SK-N-SH (cell line): ENCODE measurements at regions not wholly inside any gene's neighbourhood (a gene's known extent, or its start where the extent isn't known, plus 50 kb on each side); places are given as distances from the start of the nearest gene placed in this dataset.
A peak's percentile ranks its signal among the peaks of the same experiment; 100 is the strongest.

ENCODE experiments used
- CTCF ChIA-PET: fragments of 300-600, 350-600 bp; formaldehyde crosslinking; extraction: SDS; loops from one replicate; lab custom pipeline; 2021; lab: Yijun Ruan, JAX
- POLR2A ChIA-PET: fragments of 350-600 bp; sonication (Branson Sonifier 250); formaldehyde crosslinking; extraction: SDS; loops from one replicate; lab custom pipeline; 2020; ENCODE audit warnings: antibody characterized with exemption, inconsistent platforms; lab: Yijun Ruan, JAX
- DNase-seq: peaks from one replicate; pipeline ENCODE4 v3.0.0; 2012
- H2AFZ ChIP-seq: fragments of 200-600 bp; sonication (generic); 2 replicates; pipeline ENCODE4 v1.8.1; 2016; ENCODE audit warnings: antibody characterized with exemption, mild to moderate bottlenecking, low read depth
- H3F3A ChIP-seq: fragments of 200-600 bp; sonication (generic); replicated peaks from 2 replicates; pipeline ENCODE3; 2016; ENCODE audit warnings: antibody characterized with exemption, mild to moderate bottlenecking; ENCODE audit not compliant: insufficient read depth
- H3K27ac ChIP-seq, 2 experiments: fragments of 200-500 bp in 1 of 2; fragments of 200-600 bp in 1 of 2; sonication (Bioruptor generic) in 1 of 2; sonication (generic), shearing (Covaris generic) in 1 of 2; 2 replicates each; pipeline versions ENCODE4 v1.5.1 to v1.6.1; 2014 to 2016; ENCODE audit warnings: low read depth in 2 of 2, inconsistent platforms in 1 of 2, low read length in 1 of 2, mild to moderate bottlenecking in 1 of 2, mixed read lengths in 1 of 2
- H3K27me3 ChIP-seq: fragments of 200-600 bp; sonication (generic), shearing (Covaris generic); 2 replicates; pipeline ENCODE4 v1.6.1; 2016; ENCODE audit warnings: mixed run types; ENCODE audit not compliant: insufficient read depth
- H3K36me3 ChIP-seq, 2 experiments: fragments of 200-500 bp in 1 of 2; fragments of 200-600 bp in 1 of 2; sonication (Bioruptor generic) in 1 of 2; sonication (generic) in 1 of 2; replicated peaks in 1 of 2; 2 replicates each; pipeline versions ENCODE3 to v1.5.1; 2014 to 2016; ENCODE audit warnings: low read length in 1 of 2, mild to moderate bottlenecking in 1 of 2; ENCODE audit not compliant: insufficient read depth in 2 of 2, control insufficient read depth in 1 of 2
- H3K4me1 ChIP-seq, 2 experiments: fragments of 200-500 bp in 1 of 2; fragments of 200-600 bp in 1 of 2; sonication (Bioruptor generic) in 1 of 2; sonication (generic), shearing (Covaris generic) in 1 of 2; 2 replicates each; pipeline versions ENCODE4 v1.5.1 to v1.6.1; 2014 to 2016; ENCODE audit warnings: low read depth in 1 of 2, low read length in 1 of 2, mixed run types in 1 of 2; ENCODE audit not compliant: insufficient read depth in 2 of 2, control insufficient read depth in 1 of 2
- H3K4me2 ChIP-seq: fragments of 200-600 bp; sonication (generic), shearing (Covaris generic); 2 replicates; pipeline ENCODE4 v1.6.1; 2017; ENCODE audit warnings: mixed run types
- H3K4me3 ChIP-seq, 2 experiments: fragments of 200-500 bp in 1 of 2; fragments of 200-600 bp in 1 of 2; sonication (Bioruptor generic) in 1 of 2; sonication (generic), shearing (Covaris generic) in 1 of 2; 2 replicates each; pipeline versions ENCODE4 v1.5.1 to v1.8.1; 2014 to 2016; ENCODE audit warnings: low read depth in 2 of 2, inconsistent platforms in 1 of 2, low read length in 1 of 2, mild to moderate bottlenecking in 1 of 2, mixed read lengths in 1 of 2, moderate library complexity in 1 of 2
- H3K79me2 ChIP-seq: fragments of 200-600 bp; sonication (generic); 2 replicates; pipeline ENCODE4 v1.8.1; 2017; ENCODE audit warnings: mild to moderate bottlenecking; ENCODE audit not compliant: insufficient read depth
- H3K9ac ChIP-seq: fragments of 200-600 bp; sonication (generic); 2 replicates; pipeline ENCODE4 v1.6.1; 2017; ENCODE audit warnings: mixed run types
- H3K9me2 ChIP-seq: fragments of 200-600 bp; sonication (generic); 2 replicates; pipeline ENCODE4 v1.6.1; 2017; ENCODE audit warnings: mixed run types
- H3K9me3 ChIP-seq: fragments of 200-600 bp; sonication (generic); 2 replicates; pipeline ENCODE4 v1.6.1; 2017; ENCODE audit warnings: mixed run types, mild to moderate bottlenecking, moderate library complexity
- H4K20me1 ChIP-seq: fragments of 200-600 bp; sonication (generic); 2 replicates; pipeline ENCODE4 v1.6.1; 2017; ENCODE audit warnings: mild to moderate bottlenecking, mixed run types; ENCODE audit not compliant: insufficient read depth
- EZH2phosphoT487 ChIP-seq: fragments of 200-600 bp; sonication (generic); IDR thresholded peaks from 2 replicates; pipeline ENCODE4 v1.6.1; 2017; ENCODE audit warnings: low read depth, mixed run types, mild to moderate bottlenecking, antibody characterized with exemption, moderate library complexity, borderline replicate concordance
- FOSL2 ChIP-seq: IDR thresholded peaks from 2 replicates; pipeline ENCODE4 v1.4.0; 2012; ENCODE audit warnings: low read depth, mild to moderate bottlenecking, moderate library complexity, borderline replicate concordance
- GABPA ChIP-seq: IDR thresholded peaks from 2 replicates; pipeline ENCODE4 v1.4.0; 2012; ENCODE audit warnings: low read depth, mild to moderate bottlenecking
- JUND ChIP-seq: IDR thresholded peaks from 2 replicates; pipeline ENCODE4 v1.4.0; 2012
- MEF2A ChIP-seq: IDR thresholded peaks from 2 replicates; pipeline ENCODE4 v1.4.0; 2012; ENCODE audit warnings: low read depth, borderline replicate concordance
- MXI1 ChIP-seq: IDR thresholded peaks from 2 replicates; pipeline ENCODE4 v1.6.1; 2012; ENCODE audit warnings: mild to moderate bottlenecking, low read depth, low read length, improper control_type of control experiment
- NRF1 ChIP-seq: IDR thresholded peaks from 2 replicates; pipeline ENCODE4 v1.6.1; 2012; ENCODE audit warnings: low read depth, mild to moderate bottlenecking, low read length
- RAD21 ChIP-seq: IDR thresholded peaks from 2 replicates; pipeline ENCODE4 v1.6.1; 2012; ENCODE audit warnings: mild to moderate bottlenecking, low read length
- RFX5 ChIP-seq: IDR thresholded peaks from 2 replicates; pipeline ENCODE4 v1.6.1; 2012; ENCODE audit warnings: mild to moderate bottlenecking, improper control_type of control experiment, low read length
- RXRA ChIP-seq: IDR thresholded peaks from 2 replicates; pipeline ENCODE4 v1.4.0; 2012; ENCODE audit warnings: low read depth, mild to moderate bottlenecking, borderline replicate concordance
- SIN3A ChIP-seq: IDR thresholded peaks from 2 replicates; pipeline ENCODE4 v1.6.1; 2012; ENCODE audit warnings: low read depth, mild to moderate bottlenecking, low read length, moderate library complexity, borderline replicate concordance
- TCF12 ChIP-seq: IDR thresholded peaks from 2 replicates; pipeline ENCODE4 v1.4.0; 2012
- TEAD4 ChIP-seq: IDR thresholded peaks from 2 replicates; pipeline ENCODE4 v1.4.0; 2012; ENCODE audit warnings: mild to moderate bottlenecking, borderline replicate concordance; ENCODE audit not compliant: insufficient read depth
- WGBS: methylation state at CpG from one replicate; pipeline ENCODE4 v1.1.6; 2017; ENCODE audit warnings: low lambda C conversion rate; 5-methylcytosine and 5-hydroxymethylcytosine counted together
- TF ChIP-seq, protein P1 (sequence below): IDR thresholded peaks from 2 replicates; pipeline ENCODE4 v1.4.0; 2012; ENCODE audit warnings: low read depth
- TF ChIP-seq, protein P2 (sequence below): fragments of 150-350 bp; IDR thresholded peaks from 2 replicates; pipeline ENCODE4 v1.6.1; 2017; ENCODE audit warnings: antibody characterized with exemption, low read length, low read depth, borderline replicate concordance
- TF ChIP-seq, protein P3 (sequence below): IDR thresholded peaks from 2 replicates; pipeline ENCODE4; 2012
- TF ChIP-seq, protein P4 (sequence below): IDR thresholded peaks from 2 replicates; pipeline ENCODE4 v1.4.0; 2012; ENCODE audit warnings: low read depth, borderline replicate concordance

DNA sequence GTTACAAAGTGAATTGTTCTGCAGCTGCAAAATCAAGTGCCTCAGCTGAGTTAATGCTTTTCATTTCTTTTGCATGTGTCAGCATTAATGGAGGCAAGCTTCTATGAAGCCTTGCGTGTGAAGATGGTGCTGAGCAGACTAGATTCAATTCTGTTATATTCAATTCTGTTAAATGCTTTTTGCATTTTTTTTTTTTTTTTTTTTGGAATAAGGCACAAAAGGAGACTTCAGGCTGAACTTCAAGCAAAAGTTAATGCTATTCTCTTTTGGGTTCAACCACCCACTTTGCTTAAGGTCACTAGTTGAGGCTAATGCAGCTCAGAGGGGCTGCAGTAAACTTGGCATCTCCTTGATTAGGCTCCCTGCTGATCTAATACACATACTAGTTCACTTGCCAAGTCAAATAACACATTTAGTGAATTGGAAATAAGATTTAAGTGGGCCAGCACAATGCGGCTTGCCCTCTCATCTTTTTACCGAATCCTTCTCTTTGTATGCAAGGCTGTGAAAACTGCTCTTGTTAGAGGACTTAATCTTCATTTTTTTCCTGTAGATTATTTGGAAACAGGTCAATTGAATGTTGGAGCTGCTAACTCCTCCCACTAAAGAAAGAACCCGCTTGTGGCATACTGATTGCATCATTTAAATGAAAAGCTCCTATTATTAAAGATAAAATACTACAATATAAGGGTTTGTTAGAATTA is 1020.2 kb downstream of the NR2F1-AS1 start:
- Histone ChIP-seq H3K9me3 (no peaks in the 10 kb centered on the region), H2AFZ (no peak overlapping the region), H3F3A (peaks cover 16% of the 10 kb centered on the region), H4K20me1 (no peaks in the 10 kb centered on the region), H3K4me1 (peaks cover 0 to 27% of the 10 kb centered on the region in 2 experiments; a peak in 3 of 4 replicates), H3K27ac (peak overlapping the region in 1 of 2 experiments; percentile 58; a peak in 2 of 4 replicates), H3K36me3 (no peaks in the 10 kb centered on the region), H3K4me3 (no peak overlapping the region), H3K27me3 (no peaks in the 10 kb centered on the region), H3K9ac (no peak overlapping the region), H3K79me2 (no peaks in the 10 kb centered on the region), H3K9me2 (no peaks in the 10 kb centered on the region), H3K4me2 (peak overlapping the region; percentile 45; the same call in 1 of the 2 replicates)
- ChIA-PET POLR2A (no interaction called here), CTCF (interaction anchor here (1.1 kb wide), 1 partner anchor 36 kb away, joined by 3 read pairs; no protein-coding TSS in a partner anchor)
- WGBS, result 78% methylated on average over 4 of the region's 4 CpGs
- DNase-seq, result no peak
- TF ChIP-seq MEF2A (no peak), TEAD4 (no peak), NRF1 (no peak), FOSL2 (0 out of 2 replicates have a peak, but pooled peaks have one; percentile 4), GABPA (no peak), EZH2phosphoT487 (no peak), RXRA (no peak), RAD21 (no peak), TCF12 (no peak), MXI1 (no peak), JUND (0 out of 2 replicates have a peak, but pooled peaks have one; percentile 19)
- TF ChIP-seq, protein P1, sequence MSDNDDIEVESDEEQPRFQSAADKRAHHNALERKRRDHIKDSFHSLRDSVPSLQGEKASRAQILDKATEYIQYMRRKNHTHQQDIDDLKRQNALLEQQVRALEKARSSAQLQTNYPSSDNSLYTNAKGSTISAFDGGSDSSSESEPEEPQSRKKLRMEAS, result no peak
- TF ChIP-seq, protein P2, sequence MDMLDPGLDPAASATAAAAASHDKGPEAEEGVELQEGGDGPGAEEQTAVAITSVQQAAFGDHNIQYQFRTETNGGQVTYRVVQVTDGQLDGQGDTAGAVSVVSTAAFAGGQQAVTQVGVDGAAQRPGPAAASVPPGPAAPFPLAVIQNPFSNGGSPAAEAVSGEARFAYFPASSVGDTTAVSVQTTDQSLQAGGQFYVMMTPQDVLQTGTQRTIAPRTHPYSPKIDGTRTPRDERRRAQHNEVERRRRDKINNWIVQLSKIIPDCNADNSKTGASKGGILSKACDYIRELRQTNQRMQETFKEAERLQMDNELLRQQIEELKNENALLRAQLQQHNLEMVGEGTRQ, result no peak
- TF ChIP-seq, protein P3, sequence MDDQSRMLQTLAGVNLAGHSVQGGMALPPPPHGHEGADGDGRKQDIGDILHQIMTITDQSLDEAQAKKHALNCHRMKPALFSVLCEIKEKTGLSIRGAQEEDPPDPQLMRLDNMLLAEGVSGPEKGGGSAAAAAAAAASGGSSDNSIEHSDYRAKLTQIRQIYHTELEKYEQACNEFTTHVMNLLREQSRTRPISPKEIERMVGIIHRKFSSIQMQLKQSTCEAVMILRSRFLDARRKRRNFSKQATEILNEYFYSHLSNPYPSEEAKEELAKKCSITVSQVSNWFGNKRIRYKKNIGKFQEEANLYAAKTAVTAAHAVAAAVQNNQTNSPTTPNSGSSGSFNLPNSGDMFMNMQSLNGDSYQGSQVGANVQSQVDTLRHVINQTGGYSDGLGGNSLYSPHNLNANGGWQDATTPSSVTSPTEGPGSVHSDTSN, result no peak

DNA sequence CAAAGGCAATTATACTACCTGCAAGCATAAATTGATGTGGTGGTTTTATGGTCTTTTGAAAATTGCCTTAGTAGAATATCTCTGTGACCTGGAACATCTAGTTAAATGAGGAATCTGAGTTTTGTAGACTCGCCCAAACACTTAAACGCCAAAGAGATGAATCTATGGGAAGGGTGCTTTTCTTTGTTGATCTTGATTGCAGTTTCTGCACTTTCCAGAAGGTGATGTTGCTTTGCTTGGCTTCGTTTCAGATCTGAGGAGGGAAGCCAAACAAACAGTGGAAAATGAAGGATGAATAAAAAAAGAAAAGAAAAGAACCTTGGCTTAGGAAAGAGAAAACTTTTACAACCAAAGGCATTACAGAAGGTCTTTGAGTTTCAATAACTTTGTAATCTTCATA is 1021.2 kb downstream of the NR2F1-AS1 start:
- Histone ChIP-seq H3K36me3 (no peaks in the 10 kb centered on the region), H2AFZ (0 out of 2 replicates have a peak overlapping the region, but pooled peaks have one; percentile 48), H3K79me2 (no peaks in the 10 kb centered on the region), H3K4me3 (no peak overlapping the region), H4K20me1 (no peaks in the 10 kb centered on the region), H3K9me2 (no peaks in the 10 kb centered on the region), H3K27ac (peak overlapping the region in 1 of 2 experiments; percentile 58; a peak in 2 of 4 replicates), H3K9me3 (no peaks in the 10 kb centered on the region), H3K4me2 (0 out of 2 replicates have a peak overlapping the region, but pooled peaks have one; percentile 45), H3K9ac (no peak overlapping the region), H3F3A (peaks cover 16% of the 10 kb centered on the region), H3K4me1 (peaks cover 0 to 27% of the 10 kb centered on the region in 2 experiments; a peak in 3 of 4 replicates), H3K27me3 (no peaks in the 10 kb centered on the region)
- TF ChIP-seq SIN3A (no peak), RFX5 (no peak), FOSL2 (no peak), NRF1 (no peak)
- TF ChIP-seq, protein P4, sequence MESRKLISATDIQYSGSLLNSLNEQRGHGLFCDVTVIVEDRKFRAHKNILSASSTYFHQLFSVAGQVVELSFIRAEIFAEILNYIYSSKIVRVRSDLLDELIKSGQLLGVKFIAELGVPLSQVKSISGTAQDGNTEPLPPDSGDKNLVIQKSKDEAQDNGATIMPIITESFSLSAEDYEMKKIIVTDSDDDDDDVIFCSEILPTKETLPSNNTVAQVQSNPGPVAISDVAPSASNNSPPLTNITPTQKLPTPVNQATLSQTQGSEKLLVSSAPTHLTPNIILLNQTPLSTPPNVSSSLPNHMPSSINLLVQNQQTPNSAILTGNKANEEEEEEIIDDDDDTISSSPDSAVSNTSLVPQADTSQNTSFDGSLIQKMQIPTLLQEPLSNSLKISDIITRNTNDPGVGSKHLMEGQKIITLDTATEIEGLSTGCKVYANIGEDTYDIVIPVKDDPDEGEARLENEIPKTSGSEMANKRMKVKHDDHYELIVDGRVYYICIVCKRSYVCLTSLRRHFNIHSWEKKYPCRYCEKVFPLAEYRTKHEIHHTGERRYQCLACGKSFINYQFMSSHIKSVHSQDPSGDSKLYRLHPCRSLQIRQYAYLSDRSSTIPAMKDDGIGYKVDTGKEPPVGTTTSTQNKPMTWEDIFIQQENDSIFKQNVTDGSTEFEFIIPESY, result no peak
- CTCF ChIA-PET, result no interaction called here
- DNase-seq, result no peak
- POLR2A ChIA-PET, result no interaction called here
- WGBS, result 82% methylated on average over 3 of the region's 3 CpGs
